ENCODE measurements at regions not wholly inside any gene's neighbourhood (a gene's known extent, or its start where the extent isn't known, plus 50 kb on each side); places are given as distances from the start of the nearest gene placed in this dataset.
A peak's percentile ranks its signal among the peaks of the same experiment; 100 is the strongest.

DNA sequence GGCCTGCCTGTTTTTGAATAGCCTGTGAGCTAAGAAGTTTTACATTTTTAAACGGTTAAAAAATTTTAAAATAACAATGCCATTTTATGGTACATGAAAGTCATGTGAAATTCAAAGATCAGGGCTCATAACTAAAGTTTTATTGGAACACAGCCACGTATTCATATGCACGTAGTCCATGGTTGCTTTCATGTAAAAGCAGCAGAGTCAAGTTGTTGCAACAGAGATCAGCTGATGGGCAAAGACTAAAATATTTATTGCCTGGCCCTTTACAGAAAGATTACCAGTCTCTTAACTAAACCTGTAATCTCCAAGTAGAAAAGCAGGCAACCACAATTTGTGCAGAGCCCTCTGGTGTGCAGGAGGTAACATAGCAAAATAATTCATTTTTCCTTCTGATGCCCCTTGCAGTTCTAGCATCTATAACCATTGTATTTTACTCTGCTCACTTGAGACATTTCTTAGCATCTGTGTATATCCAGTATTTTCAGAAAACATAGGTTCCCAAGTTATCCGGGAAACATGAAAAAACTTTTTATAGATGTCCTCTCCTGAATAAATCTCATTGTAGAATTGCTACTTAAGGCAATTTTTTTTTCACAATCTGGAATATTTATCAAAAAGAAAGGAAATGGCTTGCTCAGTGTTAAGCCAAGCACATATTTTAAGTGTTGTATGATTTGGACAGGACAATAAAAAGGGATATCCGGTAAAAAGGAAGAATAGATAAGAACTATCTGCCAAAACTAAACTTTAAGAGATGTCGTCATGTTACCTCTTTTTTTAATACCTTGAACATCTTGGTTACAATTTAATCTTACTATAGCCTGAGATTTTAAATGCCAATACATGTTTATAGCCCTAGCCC is 430.8 kb downstream of the PLPP3 start:
- DNase-seq (peak in 1 of 5 donors; percentile 54), FAIRE-seq (peak; percentile 62)
- H3K27ac ChIP-seq (ENCODE audit: low read depth in 2 of 2, low read length in 2 of 2), result peak overlapping the region in 1 of 2 donors; percentile 36
- H3K9ac ChIP-seq (ENCODE audit: low read length in 3 of 3), result no peak overlapping the region
- H3K4me1 ChIP-seq (ENCODE audit: control insufficient read depth in 2 of 3, insufficient read depth in 2 of 3, low read depth in 1 of 3, low read length in 3 of 3), result no peaks in the 10 kb centered on the region
- no peaks in the 10 kb centered on the region for H3K9me3 ChIP-seq (ENCODE audit: control insufficient read depth in 2 of 3, insufficient read depth in 1 of 3, low read length in 3 of 3)
- TF ChIP-seq, protein P1, sequence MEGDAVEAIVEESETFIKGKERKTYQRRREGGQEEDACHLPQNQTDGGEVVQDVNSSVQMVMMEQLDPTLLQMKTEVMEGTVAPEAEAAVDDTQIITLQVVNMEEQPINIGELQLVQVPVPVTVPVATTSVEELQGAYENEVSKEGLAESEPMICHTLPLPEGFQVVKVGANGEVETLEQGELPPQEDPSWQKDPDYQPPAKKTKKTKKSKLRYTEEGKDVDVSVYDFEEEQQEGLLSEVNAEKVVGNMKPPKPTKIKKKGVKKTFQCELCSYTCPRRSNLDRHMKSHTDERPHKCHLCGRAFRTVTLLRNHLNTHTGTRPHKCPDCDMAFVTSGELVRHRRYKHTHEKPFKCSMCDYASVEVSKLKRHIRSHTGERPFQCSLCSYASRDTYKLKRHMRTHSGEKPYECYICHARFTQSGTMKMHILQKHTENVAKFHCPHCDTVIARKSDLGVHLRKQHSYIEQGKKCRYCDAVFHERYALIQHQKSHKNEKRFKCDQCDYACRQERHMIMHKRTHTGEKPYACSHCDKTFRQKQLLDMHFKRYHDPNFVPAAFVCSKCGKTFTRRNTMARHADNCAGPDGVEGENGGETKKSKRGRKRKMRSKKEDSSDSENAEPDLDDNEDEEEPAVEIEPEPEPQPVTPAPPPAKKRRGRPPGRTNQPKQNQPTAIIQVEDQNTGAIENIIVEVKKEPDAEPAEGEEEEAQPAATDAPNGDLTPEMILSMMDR (IDR thresholded peaks at IDR 0.05; ENCODE audit: borderline replicate concordance, extremely low read depth, insufficient read depth), result no peak
- intact Hi-C loops (cut with DNase I), result no loop called here
- H3K4me3 ChIP-seq (ENCODE audit: low read length in 3 of 3), result no peak overlapping the region
- no peaks in the 10 kb centered on the region for H3K27me3 ChIP-seq (ENCODE audit: control insufficient read depth, insufficient read depth, low read length)
- H3K36me3 ChIP-seq (ENCODE audit: control insufficient read depth in 2 of 3, insufficient read depth in 3 of 3, low read length in 3 of 3), result no peaks in the 10 kb centered on the region

GRCh38 chr1:56147459-56147858 is 431.9 kb downstream of the PLPP3 start:
- Histone ChIP-seq H3K27me3 (ENCODE audit: control insufficient read depth, insufficient read depth, low read length) (no peaks in the 10 kb centered on the region), H3K9me3 (ENCODE audit: control insufficient read depth in 2 of 3, insufficient read depth in 1 of 3, low read length in 3 of 3) (no peaks in the 10 kb centered on the region), H3K4me3 (ENCODE audit: low read length in 3 of 3) (no peak overlapping the region), H3K9ac (ENCODE audit: low read length in 3 of 3) (no peak overlapping the region), H3K27ac (ENCODE audit: low read depth in 2 of 2, low read length in 2 of 2) (no peak overlapping the region), H3K4me1 (ENCODE audit: control insufficient read depth in 2 of 3, insufficient read depth in 2 of 3, low read depth in 1 of 3, low read length in 3 of 3) (no peaks in the 10 kb centered on the region), H3K36me3 (ENCODE audit: control insufficient read depth in 2 of 3, insufficient read depth in 3 of 3, low read length in 3 of 3) (no peaks in the 10 kb centered on the region)
- TF ChIP-seq, protein P1 (IDR thresholded peaks at IDR 0.05; ENCODE audit: borderline replicate concordance, extremely low read depth, insufficient read depth), result no peak
- intact Hi-C loops (cut with DNase I), result no loop called here
- FAIRE-seq (no peak), DNase-seq (no peak)

DNA sequence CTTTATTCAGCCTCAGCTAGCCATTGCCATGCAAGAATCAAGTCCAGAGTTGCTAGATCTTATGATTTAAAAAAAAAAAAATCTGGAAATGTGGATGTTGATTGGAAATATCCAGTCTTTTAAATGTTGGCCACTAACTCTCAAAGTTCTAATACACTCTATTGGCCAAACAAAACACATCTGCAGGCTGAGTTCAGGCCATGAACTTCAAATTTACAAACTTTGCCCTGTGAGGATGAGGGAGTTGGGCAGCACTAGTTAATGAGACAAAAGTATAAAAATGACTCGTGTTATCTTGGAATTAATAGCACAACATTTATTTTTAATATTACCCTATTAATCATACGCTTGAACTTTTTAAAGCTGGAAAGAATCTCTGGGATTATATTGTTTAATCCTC is 432.3 kb downstream of the PLPP3 start:
- Histone ChIP-seq H3K4me1 (ENCODE audit: control insufficient read depth in 2 of 3, insufficient read depth in 2 of 3, low read depth in 1 of 3, low read length in 3 of 3) (no peaks in the 10 kb centered on the region), H3K4me3 (ENCODE audit: low read length in 3 of 3) (no peak overlapping the region), H3K27ac (ENCODE audit: low read depth in 2 of 2, low read length in 2 of 2) (no peak overlapping the region), H3K36me3 (ENCODE audit: control insufficient read depth in 2 of 3, insufficient read depth in 3 of 3, low read length in 3 of 3) (no peaks in the 10 kb centered on the region), H3K9ac (ENCODE audit: low read length in 3 of 3) (no peak overlapping the region), H3K9me3 (ENCODE audit: control insufficient read depth in 2 of 3, insufficient read depth in 1 of 3, low read length in 3 of 3) (no peaks in the 10 kb centered on the region), H3K27me3 (ENCODE audit: control insufficient read depth, insufficient read depth, low read length) (no peaks in the 10 kb centered on the region)
- peak in 1 of 5 donors; percentile 80 for DNase-seq
- FAIRE-seq, result peak; percentile 87
- intact Hi-C loops (cut with DNase I), result no loop called here
- TF ChIP-seq, protein P1 (IDR thresholded peaks at IDR 0.05; ENCODE audit: borderline replicate concordance, extremely low read depth, insufficient read depth), result no peak

All from kidney (tissue), 13 donors.